Vagina (tissue), 2 donors: ENCODE measurements at regions not wholly inside any gene's neighbourhood (a gene's known extent, or its start where the extent isn't known, plus 50 kb on each side); places are given as distances from the start of the nearest gene placed in this dataset.

Source experiments
- CTCF ChIP-seq, 3 experiments: fragments of 450-650 bp in 2 of 3; fragments of 200-600 bp in 1 of 3; sonication (generic) in 1 of 3; IDR thresholded peaks; one replicate each; pipeline ENCODE4 v1.5.1; 2017 to 2019; ENCODE audit warnings: antibody characterized with exemption in 3 of 3, mild to moderate bottlenecking in 2 of 3, moderate library complexity in 2 of 3
- POLR2AphosphoS5 ChIP-seq, 2 donors: sonication (generic); formaldehyde crosslinking; IDR thresholded peaks; one replicate each; pipeline ENCODE4 v1.9.0; 2017; ENCODE audit warnings: antibody characterized with exemption in 2 of 2, mild to moderate bottlenecking in 2 of 2, low read depth in 1 of 2; ENCODE audit not compliant: insufficient read depth in 1 of 2

DNA sequence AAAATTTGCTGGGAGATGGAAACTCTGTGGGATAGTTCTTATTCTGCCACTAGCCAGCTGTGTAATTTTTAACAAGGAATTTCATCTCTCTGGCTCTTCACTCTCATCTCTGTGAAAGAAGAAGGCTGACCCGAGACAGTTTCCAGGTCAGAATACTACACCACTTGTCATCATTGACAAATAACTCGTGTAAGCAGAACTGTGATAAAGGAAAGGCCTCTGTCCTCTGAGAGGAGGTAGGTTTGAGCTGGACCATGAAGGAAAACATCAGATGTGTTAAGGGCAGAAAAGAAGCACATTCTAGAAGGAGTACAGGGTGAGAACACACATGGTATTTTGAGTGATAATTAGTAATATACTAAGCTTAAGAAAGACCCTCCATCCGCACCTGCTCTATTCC, 211.4 kb upstream of the DDX18 start:
- TF ChIP-seq CTCF (IDR thresholded peaks at IDR 0.05), result no peak
- TF ChIP-seq POLR2AphosphoS5 (IDR thresholded peaks at IDR 0.05; ENCODE audit: insufficient read depth in 1 of 2, low read depth in 1 of 2), result no peak
